Loucy (cell line): ENCODE measurements at regions not wholly inside any gene's neighbourhood (a gene's known extent, or its start where the extent isn't known, plus 50 kb on each side); places are given as distances from the start of the nearest gene placed in this dataset.

Experiments used
- H2AFZ ChIP-seq: fragments of 200-600 bp; sonication (generic); 2 replicates; pipeline ENCODE4 v1.6.0; 2016; ENCODE audit warnings: antibody characterized with exemption, mild to moderate bottlenecking, low read length, moderate library complexity
- H3F3A ChIP-seq: fragments of 200-600 bp; 2 replicates; pipeline ENCODE4 v1.6.0; 2016; ENCODE audit warnings: antibody characterized with exemption, low read depth, mild to moderate bottlenecking
- H3K27me3 ChIP-seq: fragments of 200-600 bp; sonication (generic); 2 replicates; pipeline ENCODE4 v1.6.1; 2014; ENCODE audit warnings: low read length, mild to moderate bottlenecking; ENCODE audit not compliant: insufficient read depth, poor library complexity, severe bottlenecking
- H3K36me3 ChIP-seq: fragments of 200-600 bp; sonication (generic); 2 replicates; pipeline ENCODE4 v1.6.1; 2016; ENCODE audit warnings: low read length; ENCODE audit not compliant: insufficient read depth
- H3K4me1 ChIP-seq: fragments of 200-600 bp; sonication (generic); 2 replicates; pipeline ENCODE4 v1.5.1; 2014; ENCODE audit warnings: low read length, mild to moderate bottlenecking; ENCODE audit not compliant: insufficient read depth, poor library complexity, severe bottlenecking
- H3K4me2 ChIP-seq: fragments of 200-600 bp; sonication (generic); 2 replicates; pipeline ENCODE4 v1.6.0; 2014; ENCODE audit warnings: antibody characterized with exemption, low read length, low read depth, mild to moderate bottlenecking; ENCODE audit not compliant: poor library complexity, severe bottlenecking
- H3K4me3 ChIP-seq: fragments of 200-600 bp; sonication (generic); 2 replicates; pipeline ENCODE4 v1.5.1; 2014; ENCODE audit warnings: low read length, mild to moderate bottlenecking, mixed read lengths; ENCODE audit not compliant: poor library complexity, severe bottlenecking
- H3K79me2 ChIP-seq: fragments of 200-600 bp; sonication (generic); 2 replicates; pipeline ENCODE4 v1.6.1; 2014; ENCODE audit warnings: low read length; ENCODE audit not compliant: insufficient read depth
- H3K9ac ChIP-seq: fragments of 200-600 bp; sonication (generic); 2 replicates; pipeline ENCODE4 v1.6.0; 2014; ENCODE audit warnings: mild to moderate bottlenecking, low read depth, low read length, moderate library complexity; ENCODE audit not compliant: poor library complexity, severe bottlenecking
- H3K9me2 ChIP-seq: fragments of 200-600 bp; sonication (generic); replicated peaks from 2 replicates; pipeline ENCODE4 v1.6.1; 2016; ENCODE audit warnings: low read depth, low read length, mixed read lengths
- H3K9me3 ChIP-seq: fragments of 200-600 bp; sonication (generic); 2 replicates; pipeline ENCODE4 v1.6.1; 2014; ENCODE audit warnings: mild to moderate bottlenecking, antibody characterized with exemption, low read length, low read depth; ENCODE audit not compliant: insufficient read depth
- H4K20me1 ChIP-seq: fragments of 200-600 bp; sonication (generic); 2 replicates; pipeline ENCODE4 v1.6.0; 2014; ENCODE audit warnings: antibody characterized with exemption, low read length, mild to moderate bottlenecking; ENCODE audit not compliant: insufficient read depth, poor library complexity, severe bottlenecking
- CTCF ChIP-seq: fragments of 200-600 bp; sonication (generic); conservative IDR thresholded peaks from 2 replicates; pipeline ENCODE4 v1.5.1; 2014; ENCODE audit warnings: mild to moderate bottlenecking, antibody characterized with exemption, low read length
- EZH2phosphoT487 ChIP-seq: fragments of 200-600 bp; IDR thresholded peaks from 2 replicates; pipeline ENCODE4 v1.6.1; 2018; ENCODE audit warnings: antibody characterized with exemption, mild to moderate bottlenecking, moderate library complexity, borderline replicate concordance

GRCh38 chr5:110058175-110058574, 368.4 kb downstream of the MAN2A1 start:
- Histone ChIP-seq H3K4me2 (no peak overlapping the region), H3F3A (no peaks in the 10 kb centered on the region), H3K27me3 (no peaks in the 10 kb centered on the region), H4K20me1 (no peaks in the 10 kb centered on the region), H3K4me1 (peaks cover 20% of the 10 kb centered on the region), H3K4me3 (no peak overlapping the region), H3K36me3 (no peaks in the 10 kb centered on the region), H3K9me3 (no peaks in the 10 kb centered on the region), H2AFZ (no peak overlapping the region), H3K79me2 (no peaks in the 10 kb centered on the region), H3K9ac (no peak overlapping the region), H3K9me2 (no peaks in the 10 kb centered on the region)
- TF ChIP-seq CTCF = no peak
- TF ChIP-seq EZH2phosphoT487 = no peak

- no peak overlapping the region for H2AFZ ChIP-seq
- H3K4me1 ChIP-seq = peaks cover 18% of the 10 kb centered on the region
- TF ChIP-seq EZH2phosphoT487 (no peak), CTCF (no peak)
- H3K4me3 ChIP-seq = no peak overlapping the region
- H3K9ac ChIP-seq = no peak overlapping the region
- H3K9me2 ChIP-seq = no peaks in the 10 kb centered on the region
- no peaks in the 10 kb centered on the region for H3K79me2 ChIP-seq
- H3K4me2 ChIP-seq = no peak overlapping the region
- no peaks in the 10 kb centered on the region for H4K20me1 ChIP-seq
- H3K9me3 ChIP-seq = no peaks in the 10 kb centered on the region
- H3F3A ChIP-seq = no peaks in the 10 kb centered on the region
- H3K27me3 ChIP-seq = no peaks in the 10 kb centered on the region
- no peaks in the 10 kb centered on the region for H3K36me3 ChIP-seq
These were observed 372.5 kb downstream of the MAN2A1 start for GRCh38 chr5:110062246-110062645.

GRCh38 chr5:110063640-110064602, 374.2 kb downstream of the MAN2A1 start:
- Histone ChIP-seq H3K4me3 (peak overlapping the region; percentile 43), H3K27me3 (no peaks in the 10 kb centered on the region), H3K4me1 (peaks cover 19% of the 10 kb centered on the region), H4K20me1 (no peaks in the 10 kb centered on the region), H3K79me2 (no peaks in the 10 kb centered on the region), H3K4me2 (peak overlapping the region; percentile 56), H3F3A (no peaks in the 10 kb centered on the region), H3K36me3 (no peaks in the 10 kb centered on the region), H3K9me3 (no peaks in the 10 kb centered on the region), H3K9me2 (no peaks in the 10 kb centered on the region), H2AFZ (no peak overlapping the region), H3K9ac (no peak overlapping the region)
- TF ChIP-seq EZH2phosphoT487 (no peak), CTCF (no peak)
